Naive B cell (primary cell): ENCODE measurements at regions not wholly inside any gene's neighbourhood (a gene's known extent, or its start where the extent isn't known, plus 50 kb on each side); places are given as distances from the start of the nearest gene placed in this dataset.
"Not testable (repeated sequence)": the region's sequence is repeated elsewhere in the genome, so short reads cannot be mapped to it uniquely, and the experiment has no call there.

Experiments used
- ATAC-seq, 2 donors: fragments of 150-1000 bp; cut with Tn5 transposase; 2 replicates each; pipeline ENCODE4 v1.10.0; 2021; ENCODE audit warnings: low read depth in 2 of 2, mild to moderate bottlenecking in 2 of 2, moderate library complexity in 2 of 2
- DNase-seq: peaks from one replicate; pipeline ENCODE4 v3.0.0; 2022
- H3K27ac Mint-ChIP-seq, 6 donors: one replicate each; pipeline ENCODE4 v1.8.0; 2020 to 2022; ENCODE audit warnings: mild to moderate bottlenecking in 6 of 6, mixed read lengths in 6 of 6, moderate library complexity in 5 of 6, inconsistent platforms in 2 of 6
- H3K27me3 Mint-ChIP-seq, 3 donors: one replicate each; pipeline ENCODE4 v1.8.0; 2021 to 2022; ENCODE audit warnings: mixed read lengths in 3 of 3, mild to moderate bottlenecking in 1 of 3
- H3K36me3 Mint-ChIP-seq, 2 donors: one replicate each; pipeline ENCODE4 v1.8.0; 2020 to 2022; ENCODE audit warnings: mixed read lengths in 2 of 2, inconsistent platforms in 1 of 2, mild to moderate bottlenecking in 1 of 2
- H3K4me1 Mint-ChIP-seq, 3 donors: one replicate each; pipeline ENCODE4 v1.8.0; 2020 to 2022; ENCODE audit warnings: mixed read lengths in 3 of 3, inconsistent platforms in 1 of 3, mild to moderate bottlenecking in 1 of 3, moderate library complexity in 1 of 3
- H3K4me3 Mint-ChIP-seq, 8 donors: one replicate each; pipeline ENCODE4 v1.8.0; 2020 to 2022; ENCODE audit warnings: mild to moderate bottlenecking in 8 of 8, mixed read lengths in 8 of 8, moderate library complexity in 8 of 8, inconsistent platforms in 2 of 8
- H3K9me3 Mint-ChIP-seq, 7 donors: one replicate each; pipeline ENCODE4 v1.8.0; 2020 to 2022; ENCODE audit warnings: mixed read lengths in 7 of 7, mild to moderate bottlenecking in 5 of 7, inconsistent platforms in 2 of 7, moderate library complexity in 1 of 7

DNA sequence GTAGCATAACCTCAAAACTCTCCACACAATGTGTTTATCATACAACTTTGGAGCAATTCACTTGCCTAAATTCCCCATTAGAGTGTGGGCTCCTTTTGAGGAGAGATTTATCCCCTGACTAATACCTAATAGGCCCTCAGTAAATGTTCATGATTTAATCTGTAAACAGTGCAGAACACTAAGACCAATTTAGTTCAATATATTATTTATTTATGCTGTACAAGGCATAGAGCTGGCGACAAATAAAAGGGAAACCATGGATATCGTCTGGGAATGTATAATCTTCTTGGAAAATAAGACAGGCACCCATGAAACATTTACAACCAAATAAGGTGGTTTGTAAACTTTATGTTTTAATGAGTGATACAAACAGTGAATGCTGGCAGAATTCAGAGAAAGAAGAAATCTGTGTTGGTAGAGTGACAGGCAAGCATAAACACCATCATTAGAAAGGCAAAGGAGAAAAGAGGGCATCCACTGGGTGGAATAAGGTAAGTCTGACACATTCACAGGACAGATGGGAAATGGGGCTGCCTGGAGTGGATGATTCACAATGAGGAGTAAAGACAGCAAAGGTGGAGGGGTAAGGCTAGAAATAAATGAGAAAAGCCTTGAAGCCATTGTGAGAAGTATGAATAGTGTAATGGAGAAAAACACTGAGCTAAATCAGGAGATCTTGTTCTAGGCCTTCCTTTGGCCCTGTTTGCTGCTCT, 106.1 kb upstream of the MIR17HG start:
- Mint-ChIP-seq H3K9me3 (peaks cover 0 to 5% (median 0%) of the 10 kb centered on the region in 7 donors), H3K27ac (no peak overlapping the region), H3K4me1 (no peaks in the 10 kb centered on the region), H3K36me3 (no peaks in the 10 kb centered on the region), H3K4me3 (no peak overlapping the region), H3K27me3 (no peaks in the 10 kb centered on the region)
- ATAC-seq (no peak), DNase-seq (no peak)

GRCh38 chr13:91242652-91243051, 104.8 kb upstream of the MIR17HG start:
- Mint-ChIP-seq H3K4me3 (no peak overlapping the region), H3K36me3 (no peaks in the 10 kb centered on the region), H3K27ac (no peak overlapping the region), H3K4me1 (no peaks in the 10 kb centered on the region), H3K27me3 (no peaks in the 10 kb centered on the region), H3K9me3 (peaks cover 0 to 5% (median 0%) of the 10 kb centered on the region in 7 donors)
- ATAC-seq (no peak), DNase-seq (no peak)

GRCh38 chr13:91245288-91245687, 102.2 kb upstream of the MIR17HG start:
- no peaks in the 10 kb centered on the region for H3K4me1 Mint-ChIP-seq
- DNase-seq (no peak), ATAC-seq (no peak)
- H3K9me3 Mint-ChIP-seq = peaks cover 0 to 1% (median 0%) of the 10 kb centered on the region in 7 donors
- no peak overlapping the region for H3K4me3 Mint-ChIP-seq
- H3K27ac Mint-ChIP-seq = no peak overlapping the region
- H3K36me3 Mint-ChIP-seq = no peaks in the 10 kb centered on the region
- peaks cover 0 to 9% (median 0%) of the 10 kb centered on the region in 3 donors for H3K27me3 Mint-ChIP-seq

DNA sequence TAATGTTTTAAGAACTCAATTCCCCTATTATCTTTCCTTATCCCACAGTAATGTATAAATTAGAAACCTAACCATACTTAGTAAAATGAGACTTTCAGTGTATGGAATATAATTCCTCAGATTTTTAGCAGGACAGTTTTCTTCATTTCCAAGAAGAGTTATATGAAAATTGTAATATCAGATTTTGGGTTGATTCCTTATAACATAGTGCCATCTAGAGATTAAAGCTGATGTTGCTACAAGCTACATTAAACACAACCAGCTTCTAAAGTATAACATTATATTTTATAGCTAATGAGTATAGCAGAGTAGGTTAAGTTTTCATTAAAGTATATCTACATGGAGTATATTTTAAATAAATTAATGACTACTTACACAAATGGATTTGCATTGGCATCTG, 99.7 kb upstream of the MIR17HG start:
- DNase-seq (no peak), ATAC-seq (no peak)
- Mint-ChIP-seq H3K36me3 (no peaks in the 10 kb centered on the region), H3K27ac (no peak overlapping the region), H3K27me3 (peaks cover 0 to 9% (median 0%) of the 10 kb centered on the region in 3 donors), H3K4me1 (no peaks in the 10 kb centered on the region), H3K9me3 (peaks cover 0 to 1% (median 0%) of the 10 kb centered on the region in 7 donors), H3K4me3 (no peak overlapping the region)

DNA sequence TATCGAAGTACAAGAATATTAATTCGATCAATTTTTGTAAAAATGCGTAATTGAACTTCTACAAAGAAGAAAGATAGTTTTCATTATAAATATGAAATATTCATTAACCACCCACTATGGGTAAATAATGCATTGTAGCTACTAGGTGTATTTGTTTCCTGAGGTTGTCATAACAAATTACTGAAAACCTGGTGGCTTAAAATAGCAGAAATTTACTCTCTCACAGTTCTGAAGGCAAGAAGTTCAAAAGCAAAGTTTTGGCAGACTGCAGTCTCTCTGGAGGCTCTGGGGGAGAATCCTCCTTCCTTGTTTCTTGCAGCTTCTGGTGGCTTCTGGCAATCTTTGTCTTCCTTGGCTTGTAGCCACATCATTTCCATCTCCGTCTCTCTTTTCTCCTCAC, 99.2 kb upstream of the MIR17HG start:
- H3K27me3 Mint-ChIP-seq = peaks cover 0 to 9% (median 0%) of the 10 kb centered on the region in 3 donors
- H3K4me1 Mint-ChIP-seq = no peaks in the 10 kb centered on the region
- ATAC-seq = no peak

GRCh38 chr13:91249370-91249769, 98.1 kb upstream of the MIR17HG start:
- DNase-seq (no peak), ATAC-seq (no peak)
- Mint-ChIP-seq H3K4me3 (no peak overlapping the region), H3K36me3 (no peaks in the 10 kb centered on the region), H3K9me3 (peaks cover 0 to 4% (median 0%) of the 10 kb centered on the region in 7 donors), H3K27me3 (peaks cover 0 to 9% (median 0%) of the 10 kb centered on the region in 3 donors), H3K4me1 (no peaks in the 10 kb centered on the region), H3K27ac (no peak overlapping the region)

More for the DNA sequence above, 99.2 kb upstream of the MIR17HG start:
- Mint-ChIP-seq H3K27ac (no peak overlapping the region), H3K9me3 (peaks cover 0 to 1% (median 0%) of the 10 kb centered on the region in 7 donors), H3K4me3 (no peak overlapping the region), H3K36me3 (no peaks in the 10 kb centered on the region)
- no peak for DNase-seq

GRCh38 chr13:91249861-91250260, 97.6 kb upstream of the MIR17HG start:
- DNase-seq = no peak
- Mint-ChIP-seq H3K27me3 (peaks cover 0 to 9% (median 0%) of the 10 kb centered on the region in 3 donors), H3K4me1 (no peaks in the 10 kb centered on the region), H3K36me3 (no peaks in the 10 kb centered on the region), H3K4me3 (no peak overlapping the region), H3K27ac (no peak overlapping the region), H3K9me3 (peaks cover 0 to 4% (median 0%) of the 10 kb centered on the region in 7 donors)
- ATAC-seq = no peak

GRCh38 chr13:91251573-91251972, 95.9 kb upstream of the MIR17HG start:
- H3K4me3 Mint-ChIP-seq, DNase-seq, ATAC-seq, H3K4me1 Mint-ChIP-seq, H3K27ac Mint-ChIP-seq, H3K9me3 Mint-ChIP-seq, H3K36me3 Mint-ChIP-seq, H3K27me3 Mint-ChIP-seq: not testable (repeated sequence)

DNA sequence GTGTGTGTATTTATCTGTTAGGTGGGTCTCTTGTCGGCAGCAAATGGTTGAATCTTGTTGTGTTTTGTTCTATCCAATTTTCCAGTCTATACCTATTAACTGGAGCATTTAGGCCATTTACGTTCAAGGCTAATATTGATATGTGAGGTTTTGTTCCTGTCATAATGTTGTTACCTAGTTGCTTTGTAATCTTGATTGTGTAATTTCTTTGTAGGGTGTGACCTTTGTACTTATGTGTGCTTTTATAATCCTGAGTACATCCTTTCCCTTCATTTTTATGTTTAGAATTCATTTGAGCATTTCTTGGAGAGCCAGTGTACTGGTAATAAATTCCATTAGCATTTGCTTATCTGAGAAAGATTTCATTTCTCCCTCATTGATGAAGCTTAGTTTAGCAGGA, 83.0 kb upstream of the MIR17HG start:
- ATAC-seq = no peak
- Mint-ChIP-seq H3K4me3 (no peak overlapping the region), H3K36me3 (peaks cover 0 to 7% of the 10 kb centered on the region in 2 donors), H3K27ac (no peak overlapping the region), H3K9me3 (peaks cover 5 to 50% (median 22%) of the 10 kb centered on the region in 7 donors), H3K4me1 (no peaks in the 10 kb centered on the region), H3K27me3 (no peaks in the 10 kb centered on the region)
- DNase-seq = no peak

DNA sequence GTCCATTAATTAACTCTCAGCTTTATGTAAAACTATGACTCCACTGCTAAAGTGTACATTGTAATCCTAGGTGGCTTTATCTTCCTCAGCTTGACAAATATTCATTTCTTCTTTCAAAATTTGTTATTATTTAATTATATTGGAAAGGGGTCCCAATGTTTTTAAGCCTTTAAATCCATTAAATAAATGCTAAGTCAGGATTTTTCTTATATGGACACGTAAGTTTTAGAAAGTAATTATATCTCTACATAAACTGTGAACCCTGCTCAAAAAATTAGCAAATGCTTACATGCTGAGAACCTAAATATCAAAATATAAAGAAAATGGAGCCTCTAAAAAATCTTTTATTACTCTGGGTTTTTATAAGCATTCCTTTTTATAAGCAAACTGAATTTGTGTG, 78.2 kb upstream of the MIR17HG start:
- Mint-ChIP-seq H3K27ac (no peak overlapping the region), H3K27me3 (no peaks in the 10 kb centered on the region), H3K36me3 (no peaks in the 10 kb centered on the region), H3K4me3 (no peak overlapping the region), H3K9me3 (peaks cover 3 to 18% (median 11%) of the 10 kb centered on the region in 7 donors), H3K4me1 (no peaks in the 10 kb centered on the region)
- DNase-seq = no peak
- no peak for ATAC-seq

DNA sequence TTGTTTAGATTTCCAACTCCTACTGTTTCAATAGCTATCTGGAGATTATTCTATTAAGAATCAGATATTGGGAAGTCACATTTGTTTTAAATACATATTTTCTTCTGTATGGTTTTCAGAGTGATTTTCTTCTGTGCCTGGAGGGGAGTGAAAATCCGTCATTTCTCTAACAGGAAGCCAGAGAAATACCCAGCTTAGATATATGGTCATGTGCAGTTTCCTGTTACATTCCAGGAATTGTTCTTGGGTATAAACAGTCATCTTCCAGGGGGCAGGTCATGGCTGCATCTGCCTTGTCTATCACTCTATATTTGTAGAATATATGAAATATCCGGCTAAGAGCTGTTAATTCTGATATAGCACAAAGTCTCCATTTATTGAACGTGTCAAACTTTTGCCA, 77.5 kb upstream of the MIR17HG start:
- Mint-ChIP-seq H3K27me3 (no peaks in the 10 kb centered on the region), H3K4me1 (no peaks in the 10 kb centered on the region), H3K27ac (no peak overlapping the region), H3K4me3 (no peak overlapping the region), H3K9me3 (peaks cover 0 to 13% (median 8%) of the 10 kb centered on the region in 7 donors), H3K36me3 (no peaks in the 10 kb centered on the region)
- DNase-seq (no peak), ATAC-seq (no peak)

DNA sequence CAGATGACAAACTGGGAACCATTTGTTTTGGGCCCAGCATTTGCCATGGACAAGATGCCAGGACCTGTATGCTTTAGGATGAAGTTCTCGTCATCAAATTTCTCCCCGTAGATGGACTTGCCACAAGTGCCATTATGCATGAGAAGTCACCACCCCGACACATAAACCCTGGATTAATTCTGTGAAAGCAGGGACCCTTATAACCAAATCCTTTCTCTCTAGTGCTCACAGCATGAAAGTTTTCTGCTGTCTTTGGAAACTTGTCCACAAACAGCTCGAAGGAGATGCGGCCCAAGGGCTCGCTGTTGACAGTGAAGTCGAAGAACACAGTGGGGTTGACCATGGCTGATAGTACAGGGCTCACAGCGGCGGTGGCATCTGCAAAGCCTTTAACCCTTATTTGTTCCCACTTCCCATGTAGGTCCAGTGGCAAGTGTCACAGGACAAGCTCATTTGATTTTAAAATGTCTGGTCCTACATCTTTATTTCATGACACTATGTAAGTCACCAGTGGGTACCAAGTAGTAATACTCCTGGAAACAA, 75.2 kb upstream of the MIR17HG start:
- Mint-ChIP-seq H3K9me3 (peaks cover 0 to 5% (median under 1%) of the 10 kb centered on the region in 7 donors), H3K27ac (peak overlapping the region in 2 of 6 donors; percentile 11 to 14), H3K4me3 (no peak overlapping the region), H3K4me1 (no peaks in the 10 kb centered on the region), H3K36me3 (no peaks in the 10 kb centered on the region), H3K27me3 (peaks cover 0 to 4% (median 0%) of the 10 kb centered on the region in 3 donors)
- DNase-seq (no peak), ATAC-seq (no peak)

DNA sequence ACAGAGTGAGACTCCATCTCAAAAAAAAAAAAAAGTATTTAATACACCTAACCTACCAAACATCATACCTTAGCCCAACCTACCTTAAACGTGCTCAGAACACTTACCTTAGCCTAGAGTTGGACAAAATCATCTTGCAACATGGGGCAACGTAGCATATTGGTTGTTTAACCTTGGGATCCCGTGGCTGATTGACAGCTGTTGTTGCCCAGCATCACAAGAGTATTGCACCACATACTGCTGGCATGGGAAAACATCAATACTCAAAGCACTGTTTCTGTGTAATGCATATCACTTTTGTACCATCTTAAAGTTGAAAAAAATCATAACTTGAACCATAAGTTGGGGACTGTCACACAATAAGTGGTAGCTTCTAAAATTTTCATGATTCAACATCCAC, 73.8 kb upstream of the MIR17HG start:
- Mint-ChIP-seq H3K36me3 (no peaks in the 10 kb centered on the region), H3K27ac (no peak overlapping the region), H3K4me3 (no peak overlapping the region), H3K27me3 (peaks cover 0 to 7% (median 0%) of the 10 kb centered on the region in 3 donors), H3K4me1 (no peaks in the 10 kb centered on the region), H3K9me3 (peaks cover 0 to 13% (median 3%) of the 10 kb centered on the region in 7 donors)
- ATAC-seq = no peak
- DNase-seq = no peak

DNA sequence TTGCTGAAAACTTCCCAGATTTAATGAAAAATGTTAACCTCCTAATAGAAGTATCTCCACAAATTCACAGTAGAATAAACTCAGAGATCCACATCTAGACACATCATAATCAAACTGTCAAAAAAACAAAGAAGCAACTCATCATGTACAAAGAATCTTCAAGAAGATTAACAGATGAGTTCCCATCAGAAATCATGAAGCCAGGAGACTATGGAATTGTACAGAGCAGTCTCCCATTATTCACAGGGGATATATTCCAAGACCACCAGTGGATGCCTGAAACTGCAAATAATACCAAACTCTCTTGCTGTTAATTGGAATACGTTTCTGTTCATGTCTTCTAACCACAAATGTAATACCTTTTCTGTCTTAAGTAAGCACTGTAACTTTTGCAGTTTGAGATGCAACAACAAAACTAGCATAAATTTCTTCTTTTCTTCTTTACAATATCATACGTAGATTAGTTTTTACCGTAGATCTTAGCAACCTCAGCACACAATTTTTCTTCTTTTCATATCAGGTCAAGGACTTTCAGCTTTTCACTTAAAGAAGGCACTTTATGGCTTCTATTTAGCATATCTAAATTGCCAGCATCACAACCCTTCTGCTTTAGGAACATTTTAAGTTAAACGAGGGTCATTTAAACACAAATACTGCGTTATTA, 70.3 kb upstream of the MIR17HG start:
- Mint-ChIP-seq H3K27ac (no peak overlapping the region), H3K27me3 (peaks cover 0 to 7% (median 0%) of the 10 kb centered on the region in 3 donors), H3K4me3 (no peak overlapping the region), H3K36me3 (no peaks in the 10 kb centered on the region), H3K4me1 (no peaks in the 10 kb centered on the region), H3K9me3 (peaks cover 0 to 14% (median 3%) of the 10 kb centered on the region in 7 donors)
- ATAC-seq (no peak), DNase-seq (no peak)
